NCI-H2081 (cell line): ENCODE measurements at regions not wholly inside any gene's neighbourhood (a gene's known extent, or its start where the extent isn't known, plus 50 kb on each side); places are given as distances from the start of the nearest gene placed in this dataset.

Experiments used
- DNase-seq, 2 experiments: peaks; one replicate each; lab custom pipeline; 2025; lab: John Stamatoyannopoulos, UW

GRCh38 chr16:56140645-56141044, 50.6 kb upstream of the GNAO1 start:
- DNase-seq: no peak

- no peak for DNase-seq
These were observed 54.0 kb upstream of the GNAO1 start for GRCh38 chr16:56137269-56137668.

- no peak for DNase-seq
These were observed 55.0 kb upstream of the GNAO1 start for GRCh38 chr16:56136256-56136655.

- DNase-seq: no peak
These were observed 56.5 kb upstream of the GNAO1 start for GRCh38 chr16:56134790-56135189.

GRCh38 chr16:56125922-56126321, 65.4 kb upstream of the GNAO1 start:
- no peak for DNase-seq

- DNase-seq: no peak
These were observed 69.0 kb upstream of the GNAO1 start for GRCh38 chr16:56122251-56122650.

- no peak for DNase-seq
These were observed 70.2 kb upstream of the GNAO1 start for GRCh38 chr16:56121156-56121500.

GRCh38 chr16:56120447-56121155, 70.7 kb upstream of the GNAO1 start:
- no peak for DNase-seq

- no peak for DNase-seq
These were observed 72.2 kb upstream of the GNAO1 start for GRCh38 chr16:56119133-56119532.

GRCh38 chr16:56116577-56116964, 74.7 kb upstream of the GNAO1 start:
- DNase-seq: no peak

- DNase-seq: no peak
These were observed 75.3 kb upstream of the GNAO1 start for GRCh38 chr16:56115817-56116576.

GRCh38 chr16:56113223-56113622, 78.1 kb upstream of the GNAO1 start:
- no peak for DNase-seq

GRCh38 chr16:56111100-56111499, 80.2 kb upstream of the GNAO1 start:
- DNase-seq: no peak

- DNase-seq: no peak
These were observed 81.3 kb upstream of the GNAO1 start for GRCh38 chr16:56109994-56110393.

GRCh38 chr16:56109205-56109604, 82.1 kb upstream of the GNAO1 start:
- no peak for DNase-seq

GRCh38 chr16:56108724-56109123, 82.6 kb upstream of the GNAO1 start:
- DNase-seq: peak; percentile 4 to 31

GRCh38 chr16:56108056-56108471, 83.2 kb upstream of the GNAO1 start:
- peak in 1 of 2 experiments; percentile 5 for DNase-seq

GRCh38 chr16:56106527-56106926, 84.8 kb upstream of the GNAO1 start:
- DNase-seq: no peak

- no peak for DNase-seq
These were observed 88.4 kb upstream of the GNAO1 start for GRCh38 chr16:56102906-56103305.

GRCh38 chr16:56102183-56102686, 89.1 kb upstream of the GNAO1 start:
- DNase-seq: no peak

- DNase-seq: no peak
These were observed 89.8 kb upstream of the GNAO1 start for GRCh38 chr16:56101480-56101879.

- no peak for DNase-seq
These were observed 94.0 kb upstream of the GNAO1 start for GRCh38 chr16:56097306-56097705.

- DNase-seq: no peak
These were observed 97.1 kb upstream of the GNAO1 start for GRCh38 chr16:56094231-56094630.

- no peak for DNase-seq
These were observed 98.2 kb upstream of the GNAO1 start for GRCh38 chr16:56093055-56093454.
